ENCODE measurements at regions not wholly inside any gene's neighbourhood (a gene's known extent, or its start where the extent isn't known, plus 50 kb on each side); places are given as distances from the start of the nearest gene placed in this dataset.
A peak's percentile ranks its signal among the peaks of the same experiment; 100 is the strongest.

DNA sequence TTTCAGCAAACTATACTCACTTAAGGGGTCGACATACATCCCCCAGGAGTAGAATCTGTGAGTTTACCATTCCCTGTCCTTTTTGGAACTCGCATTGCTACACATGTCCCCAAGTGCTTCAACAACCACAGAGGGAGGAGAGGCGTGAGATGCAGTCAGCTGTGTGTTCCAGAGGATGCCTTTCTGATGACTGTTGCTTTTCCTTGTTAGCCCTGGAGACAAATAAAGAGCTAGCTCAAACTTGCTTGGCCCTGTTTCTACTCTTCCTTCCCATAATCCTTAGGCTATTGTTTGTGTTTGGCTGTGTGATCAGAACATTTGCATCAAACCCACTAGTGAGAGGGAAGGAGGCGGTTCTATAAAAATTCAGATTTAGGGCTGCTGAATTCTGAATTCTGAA, 264.0 kb downstream of the ENGASE start:
- TF ChIP-seq, protein P1, sequence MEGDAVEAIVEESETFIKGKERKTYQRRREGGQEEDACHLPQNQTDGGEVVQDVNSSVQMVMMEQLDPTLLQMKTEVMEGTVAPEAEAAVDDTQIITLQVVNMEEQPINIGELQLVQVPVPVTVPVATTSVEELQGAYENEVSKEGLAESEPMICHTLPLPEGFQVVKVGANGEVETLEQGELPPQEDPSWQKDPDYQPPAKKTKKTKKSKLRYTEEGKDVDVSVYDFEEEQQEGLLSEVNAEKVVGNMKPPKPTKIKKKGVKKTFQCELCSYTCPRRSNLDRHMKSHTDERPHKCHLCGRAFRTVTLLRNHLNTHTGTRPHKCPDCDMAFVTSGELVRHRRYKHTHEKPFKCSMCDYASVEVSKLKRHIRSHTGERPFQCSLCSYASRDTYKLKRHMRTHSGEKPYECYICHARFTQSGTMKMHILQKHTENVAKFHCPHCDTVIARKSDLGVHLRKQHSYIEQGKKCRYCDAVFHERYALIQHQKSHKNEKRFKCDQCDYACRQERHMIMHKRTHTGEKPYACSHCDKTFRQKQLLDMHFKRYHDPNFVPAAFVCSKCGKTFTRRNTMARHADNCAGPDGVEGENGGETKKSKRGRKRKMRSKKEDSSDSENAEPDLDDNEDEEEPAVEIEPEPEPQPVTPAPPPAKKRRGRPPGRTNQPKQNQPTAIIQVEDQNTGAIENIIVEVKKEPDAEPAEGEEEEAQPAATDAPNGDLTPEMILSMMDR (IDR thresholded peaks at IDR 0.05; ENCODE audit: low read depth, low read length) = no peak
- DNase-seq (ENCODE audit: low read depth in 2 of 2) = peak in 1 of 2 donors; percentile 27
- no peak overlapping the region for H3K4me3 ChIP-seq (replicated peaks in 1 of 2; ENCODE audit: low read depth in 2 of 2, low read length in 2 of 2)

DNA sequence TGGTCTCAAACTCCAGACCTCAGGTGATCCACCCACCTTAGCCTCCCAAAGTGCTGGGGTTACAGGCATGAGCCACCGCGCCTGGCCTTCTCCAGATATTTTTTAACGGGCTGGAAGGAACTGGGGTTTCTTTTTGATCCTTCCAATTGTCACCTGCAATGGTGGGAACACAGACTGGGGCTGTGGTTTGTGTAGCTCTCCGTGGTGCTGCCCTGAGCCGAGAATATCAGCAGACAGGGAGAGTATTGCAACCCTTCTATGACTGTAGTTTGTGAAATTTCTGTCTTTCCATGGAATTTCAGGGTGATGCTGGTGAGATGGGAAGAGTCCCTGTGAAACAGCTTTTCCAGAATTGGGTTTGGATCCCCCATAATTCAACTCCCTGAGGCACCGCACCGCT, 263.5 kb downstream of the ENGASE start:
- no peak overlapping the region for H3K4me3 ChIP-seq (replicated peaks in 1 of 2; ENCODE audit: low read depth in 2 of 2, low read length in 2 of 2)
- TF ChIP-seq, protein P1 (IDR thresholded peaks at IDR 0.05; ENCODE audit: low read depth, low read length) = no peak
- no peak for DNase-seq (ENCODE audit: low read depth in 2 of 2)

DNA sequence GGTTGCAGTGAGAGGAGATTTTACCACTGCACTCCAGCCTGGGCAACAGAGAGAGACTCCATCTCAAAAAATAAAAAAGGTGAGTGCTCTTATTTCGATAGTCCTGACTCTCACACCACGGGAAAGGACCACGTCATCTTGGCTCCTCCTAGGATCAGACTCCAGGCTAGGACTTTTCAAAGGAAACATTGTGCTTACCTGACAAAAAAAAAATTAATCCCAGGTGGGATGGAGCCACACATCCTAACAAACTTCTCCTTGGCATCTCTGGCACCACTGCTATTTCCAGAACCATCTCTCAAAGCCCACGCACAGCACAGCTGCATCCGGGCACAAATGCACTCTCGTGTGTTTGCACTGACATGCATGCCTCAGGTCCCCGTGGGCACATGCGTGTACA, 262.4 kb downstream of the ENGASE start:
- H3K4me3 ChIP-seq (replicated peaks in 1 of 2; ENCODE audit: low read depth in 2 of 2, low read length in 2 of 2) = no peak overlapping the region
- DNase-seq (ENCODE audit: low read depth in 2 of 2) = no peak
- TF ChIP-seq, protein P1 (IDR thresholded peaks at IDR 0.05; ENCODE audit: low read depth, low read length) = no peak

DNA sequence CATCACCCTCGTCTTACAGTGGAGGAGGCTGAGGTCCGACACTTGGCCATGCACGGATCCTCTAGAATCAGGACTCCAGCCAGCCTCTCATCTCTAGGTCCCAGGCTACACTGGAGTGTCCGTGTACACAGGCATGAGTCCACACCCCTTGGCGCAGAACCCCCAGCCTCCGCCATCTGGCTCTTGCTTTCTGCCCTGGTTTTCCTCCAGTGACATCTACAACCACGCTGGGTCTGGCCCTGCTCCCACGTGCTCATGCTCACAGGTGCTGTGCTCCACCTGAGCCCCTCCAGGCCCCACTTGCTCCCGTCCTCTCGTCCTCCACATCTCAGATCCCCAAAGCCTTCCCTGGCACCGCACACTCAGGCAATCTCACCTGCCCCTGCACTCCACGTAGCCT, 260.8 kb downstream of the ENGASE start:
- no peak overlapping the region for H3K4me3 ChIP-seq (replicated peaks in 1 of 2; ENCODE audit: low read depth in 2 of 2, low read length in 2 of 2)
- no peak for DNase-seq (ENCODE audit: low read depth in 2 of 2)
- TF ChIP-seq, protein P1 (IDR thresholded peaks at IDR 0.05; ENCODE audit: low read depth, low read length) = no peak

DNA sequence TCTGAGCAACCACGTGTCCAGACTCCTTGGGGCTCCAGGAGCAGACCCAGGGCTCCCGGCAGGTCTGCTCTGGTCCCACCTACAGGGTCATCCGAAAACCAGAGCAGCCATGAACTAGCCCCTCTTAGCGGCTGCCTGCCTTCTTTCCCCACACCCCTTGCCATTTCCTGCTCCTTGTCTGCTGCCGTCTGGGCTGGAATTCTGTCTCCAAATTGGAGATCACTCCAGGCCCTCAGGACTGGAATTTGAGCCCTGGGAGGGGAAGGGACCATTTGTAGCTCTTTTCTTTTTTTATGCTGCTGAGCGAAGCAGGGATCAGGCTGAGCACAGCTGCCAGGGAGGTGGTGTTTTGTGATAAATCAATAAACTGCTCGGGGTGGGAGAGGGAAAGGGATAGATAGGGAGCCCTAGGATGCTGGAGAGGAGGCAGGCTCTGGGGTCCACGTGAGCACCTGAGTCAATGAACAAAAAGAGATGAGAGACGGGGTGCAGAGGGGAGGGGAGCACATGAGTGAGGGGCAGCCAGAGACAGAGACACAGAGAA, 257.5 kb downstream of the ENGASE start:
- no peak for DNase-seq (ENCODE audit: low read depth in 2 of 2)
- TF ChIP-seq, protein P1 (IDR thresholded peaks at IDR 0.05; ENCODE audit: low read depth, low read length) = no peak
- H3K4me3 ChIP-seq (replicated peaks in 1 of 2; ENCODE audit: low read depth in 2 of 2, low read length in 2 of 2) = no peak overlapping the region

DNA sequence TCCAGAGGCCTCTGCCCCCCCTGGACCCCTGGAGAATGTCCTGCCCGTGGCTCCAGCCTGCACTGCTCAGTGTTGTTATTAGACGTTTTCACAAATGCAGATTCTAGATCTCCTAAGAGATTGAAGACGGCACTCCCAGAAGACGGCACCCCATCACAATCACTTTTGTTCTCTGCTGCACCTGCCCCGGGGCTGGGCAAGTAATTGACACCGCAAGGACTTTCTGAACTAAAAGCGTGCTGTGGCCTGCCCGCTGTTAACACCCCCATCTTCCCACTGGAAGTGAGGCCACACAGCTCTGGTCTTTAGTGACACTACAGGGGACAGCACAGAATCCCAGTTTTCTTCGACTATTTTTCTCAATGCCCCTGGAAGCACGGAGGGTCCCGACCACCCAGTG, 256.9 kb downstream of the ENGASE start:
- H3K4me3 ChIP-seq (replicated peaks in 1 of 2; ENCODE audit: low read depth in 2 of 2, low read length in 2 of 2) = no peak overlapping the region
- DNase-seq (ENCODE audit: low read depth in 2 of 2) = no peak
- TF ChIP-seq, protein P1 (IDR thresholded peaks at IDR 0.05; ENCODE audit: low read depth, low read length) = no peak

DNA sequence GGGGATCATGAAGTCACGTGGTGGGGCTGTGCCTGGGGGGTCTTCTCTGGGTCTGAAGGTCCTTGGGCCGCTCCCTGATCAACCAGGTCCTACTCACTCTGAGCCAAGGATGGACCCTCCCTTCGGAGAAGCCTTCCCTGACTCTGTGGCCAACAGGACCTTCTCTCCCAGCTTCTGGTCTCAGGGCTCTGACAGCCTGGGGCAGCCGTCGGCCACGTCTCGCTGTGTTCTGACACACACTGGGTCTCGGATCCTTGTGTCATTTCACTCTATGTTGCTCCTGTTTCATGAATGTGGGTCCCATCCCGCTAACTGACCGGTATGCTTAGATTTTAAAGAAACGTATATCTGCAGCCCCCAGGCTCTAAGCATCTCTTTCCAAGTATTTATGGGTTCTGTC, 256.1 kb downstream of the ENGASE start:
- TF ChIP-seq, protein P1 (IDR thresholded peaks at IDR 0.05; ENCODE audit: low read depth, low read length) = no peak
- no peak overlapping the region for H3K4me3 ChIP-seq (replicated peaks in 1 of 2; ENCODE audit: low read depth in 2 of 2, low read length in 2 of 2)
- DNase-seq (ENCODE audit: low read depth in 2 of 2) = no peak

Measured in cardiac fibroblast (primary cell).